ENCODE measurements at regions not wholly inside any gene's neighbourhood (a gene's known extent, or its start where the extent isn't known, plus 50 kb on each side); places are given as distances from the start of the nearest gene placed in this dataset.
A peak's percentile ranks its signal among the peaks of the same experiment; 100 is the strongest.

DNA sequence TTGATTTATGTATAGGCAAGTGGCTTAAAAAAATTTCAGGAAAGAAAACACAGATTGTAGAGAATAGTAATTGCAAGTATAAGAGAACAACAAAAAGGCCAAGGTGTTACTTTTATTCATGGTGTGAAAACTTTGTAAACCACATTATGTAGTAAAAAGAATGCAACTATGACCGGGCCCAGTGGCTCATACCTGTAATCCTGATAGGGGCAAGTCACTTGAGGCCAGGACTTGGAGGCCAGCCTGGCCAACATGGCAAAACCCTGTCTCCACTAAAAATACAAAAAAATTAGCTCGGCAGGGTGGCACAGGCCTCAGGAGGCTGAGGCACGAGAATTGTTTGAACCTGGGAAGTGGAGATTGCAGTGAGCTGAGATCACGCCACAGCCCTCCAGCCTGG lies 131.7 kb downstream of the DCK start:
- no peak overlapping the region for H3K27ac ChIP-seq
- H3K36me3 ChIP-seq (replicated peaks; ENCODE audit: insufficient read depth, low read depth): no peaks in the 10 kb centered on the region
- H3K9me2 ChIP-seq (replicated peaks; ENCODE audit: insufficient read depth): no peaks in the 10 kb centered on the region
- DNase-seq (ENCODE audit: low spot score): no peak
- peaks cover 4% of the 10 kb centered on the region for H3K4me1 ChIP-seq (ENCODE audit: insufficient read depth)
- no peak overlapping the region for H3K4me3 ChIP-seq
- no peak overlapping the region for H3K4me2 ChIP-seq
- no peaks in the 10 kb centered on the region for H4K20me1 ChIP-seq (ENCODE audit: insufficient read depth, poor library complexity, severe bottlenecking)
- TF ChIP-seq EZH2phosphoT487 (IDR thresholded peaks at IDR 0.05; ENCODE audit: low read depth, severe bottlenecking, unreplicated experiment) (no peak), EZH2 (IDR thresholded peaks at IDR 0.05; ENCODE audit: borderline replicate concordance) (no peak)
- TF ChIP-seq, protein P1, sequence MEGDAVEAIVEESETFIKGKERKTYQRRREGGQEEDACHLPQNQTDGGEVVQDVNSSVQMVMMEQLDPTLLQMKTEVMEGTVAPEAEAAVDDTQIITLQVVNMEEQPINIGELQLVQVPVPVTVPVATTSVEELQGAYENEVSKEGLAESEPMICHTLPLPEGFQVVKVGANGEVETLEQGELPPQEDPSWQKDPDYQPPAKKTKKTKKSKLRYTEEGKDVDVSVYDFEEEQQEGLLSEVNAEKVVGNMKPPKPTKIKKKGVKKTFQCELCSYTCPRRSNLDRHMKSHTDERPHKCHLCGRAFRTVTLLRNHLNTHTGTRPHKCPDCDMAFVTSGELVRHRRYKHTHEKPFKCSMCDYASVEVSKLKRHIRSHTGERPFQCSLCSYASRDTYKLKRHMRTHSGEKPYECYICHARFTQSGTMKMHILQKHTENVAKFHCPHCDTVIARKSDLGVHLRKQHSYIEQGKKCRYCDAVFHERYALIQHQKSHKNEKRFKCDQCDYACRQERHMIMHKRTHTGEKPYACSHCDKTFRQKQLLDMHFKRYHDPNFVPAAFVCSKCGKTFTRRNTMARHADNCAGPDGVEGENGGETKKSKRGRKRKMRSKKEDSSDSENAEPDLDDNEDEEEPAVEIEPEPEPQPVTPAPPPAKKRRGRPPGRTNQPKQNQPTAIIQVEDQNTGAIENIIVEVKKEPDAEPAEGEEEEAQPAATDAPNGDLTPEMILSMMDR (IDR thresholded peaks at IDR 0.05; ENCODE audit: poor library complexity): no peak
- WGBS (ENCODE audit: low lambda C conversion rate, missing lambda C conversion rate): 94% methylated on average over 4 of the region's 4 CpGs
- H3K79me2 ChIP-seq: no peaks in the 10 kb centered on the region
- H3K9me3 ChIP-seq (ENCODE audit: low read depth): no peaks in the 10 kb centered on the region
- H2AFZ ChIP-seq: no peak overlapping the region
- no peaks in the 10 kb centered on the region for H3K27me3 ChIP-seq

DNA sequence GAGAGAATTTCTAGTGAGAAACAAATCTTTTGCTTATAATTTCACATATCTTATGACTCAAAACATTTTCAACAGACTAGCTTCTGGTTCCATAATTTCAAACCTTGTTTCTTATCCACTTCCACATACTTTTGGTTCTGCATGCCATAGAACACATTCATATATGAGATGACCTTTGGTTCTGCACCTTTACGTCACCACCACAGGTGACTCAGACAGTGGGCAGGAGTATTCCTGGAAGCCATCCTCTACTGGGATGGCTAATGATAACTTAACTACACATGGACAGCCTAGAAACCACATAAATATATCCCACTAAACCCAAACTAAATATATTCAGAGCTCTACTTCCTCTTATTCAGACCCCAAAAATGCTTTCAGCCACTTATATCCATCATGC lies 133.3 kb downstream of the DCK start:
- H3K4me3 ChIP-seq: no peak overlapping the region
- H3K9me3 ChIP-seq (ENCODE audit: low read depth): no peaks in the 10 kb centered on the region
- DNase-seq (ENCODE audit: low spot score): peak; percentile 68
- no peaks in the 10 kb centered on the region for H4K20me1 ChIP-seq (ENCODE audit: insufficient read depth, poor library complexity, severe bottlenecking)
- no peaks in the 10 kb centered on the region for H3K27me3 ChIP-seq
- no peaks in the 10 kb centered on the region for H3K36me3 ChIP-seq (replicated peaks; ENCODE audit: insufficient read depth, low read depth)
- peak overlapping the region; percentile 75 for H3K27ac ChIP-seq
- peaks cover 4% of the 10 kb centered on the region for H3K4me1 ChIP-seq (ENCODE audit: insufficient read depth)
- H3K9me2 ChIP-seq (replicated peaks; ENCODE audit: insufficient read depth): no peaks in the 10 kb centered on the region
- TF ChIP-seq, protein P1 (IDR thresholded peaks at IDR 0.05; ENCODE audit: poor library complexity): no peak
- no peak for TF ChIP-seq EZH2 (IDR thresholded peaks at IDR 0.05; ENCODE audit: borderline replicate concordance)
- TF ChIP-seq EZH2phosphoT487 (IDR thresholded peaks at IDR 0.05; ENCODE audit: low read depth, severe bottlenecking, unreplicated experiment): no peak
- 63% methylated on average over 1 of the region's 1 CpG for WGBS (ENCODE audit: low lambda C conversion rate, missing lambda C conversion rate)
- H3K4me2 ChIP-seq: no peak overlapping the region
- no peaks in the 10 kb centered on the region for H3K79me2 ChIP-seq
- H2AFZ ChIP-seq: no peak overlapping the region

DNA sequence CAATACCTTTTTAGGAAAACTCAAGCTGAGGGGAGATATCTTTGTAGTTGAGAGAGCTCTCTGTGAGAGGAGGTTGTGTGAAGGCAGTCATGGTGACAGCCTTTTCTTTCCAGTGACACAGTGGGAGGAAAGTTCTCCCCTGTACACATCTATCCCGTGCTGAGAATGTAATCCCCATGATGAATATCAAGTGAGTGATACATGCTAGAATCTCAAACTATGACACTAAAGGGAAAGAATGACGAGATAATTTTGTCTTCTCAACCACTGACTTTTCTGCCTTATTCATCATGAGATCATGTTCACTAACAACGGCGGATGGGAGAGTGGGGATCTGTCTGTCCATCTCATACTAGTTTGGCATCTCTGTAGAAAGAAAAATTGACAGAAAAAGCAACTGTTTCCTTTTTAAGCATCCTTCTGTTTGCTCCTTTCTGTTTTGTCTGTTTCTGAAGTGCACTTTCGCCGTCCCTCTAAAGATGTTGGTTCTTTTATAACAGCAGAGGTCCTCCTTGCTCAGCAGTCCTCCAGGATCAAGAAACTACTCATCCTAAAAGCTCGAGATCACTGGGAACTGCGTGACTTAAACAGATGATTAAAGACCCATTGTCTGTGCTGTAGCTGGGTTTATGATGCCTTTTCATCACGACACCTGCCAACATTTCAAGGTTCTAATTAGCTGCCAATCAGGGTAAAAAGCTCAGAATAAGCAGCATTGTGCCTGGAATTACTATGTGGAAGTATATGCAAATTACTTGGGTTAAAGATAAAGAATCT lies 137.6 kb downstream of the DCK start:
- Histone ChIP-seq H3K79me2 (no peaks in the 10 kb centered on the region), H4K20me1 (ENCODE audit: insufficient read depth, poor library complexity, severe bottlenecking) (no peaks in the 10 kb centered on the region), H3K36me3 (replicated peaks; ENCODE audit: insufficient read depth, low read depth) (no peaks in the 10 kb centered on the region), H3K4me1 (ENCODE audit: insufficient read depth) (peaks cover 4% of the 10 kb centered on the region), H3K9me2 (replicated peaks; ENCODE audit: insufficient read depth) (no peaks in the 10 kb centered on the region), H3K9me3 (ENCODE audit: low read depth) (no peaks in the 10 kb centered on the region), H3K4me3 (no peak overlapping the region), H3K27me3 (no peaks in the 10 kb centered on the region), H2AFZ (no peak overlapping the region), H3K27ac (no peak overlapping the region), H3K4me2 (no peak overlapping the region)
- TF ChIP-seq, protein P1 (IDR thresholded peaks at IDR 0.05; ENCODE audit: poor library complexity): peak; percentile 12
- TF ChIP-seq EZH2phosphoT487 (IDR thresholded peaks at IDR 0.05; ENCODE audit: low read depth, severe bottlenecking, unreplicated experiment) (no peak), EZH2 (IDR thresholded peaks at IDR 0.05; ENCODE audit: borderline replicate concordance) (no peak)
- no peak for DNase-seq (ENCODE audit: low spot score)
- WGBS (ENCODE audit: low lambda C conversion rate, missing lambda C conversion rate): 68% methylated on average over 9 of the region's 9 CpGs
